Right cardiac atrium (tissue), 5 donors: ENCODE measurements at regions not wholly inside any gene's neighbourhood (a gene's known extent, or its start where the extent isn't known, plus 50 kb on each side); places are given as distances from the start of the nearest gene placed in this dataset.
"Not testable (repeated sequence)": the region's sequence is repeated elsewhere in the genome, so short reads cannot be mapped to it uniquely, and the experiment has no call there.

Experiments used
- ATAC-seq, 2 donors: fragments of 200-7000 bp; cut with Tn5 transposase; one replicate each; pipeline versions ENCODE4 v1.8.0 to v1.9.1; 2020; ENCODE audit warnings: moderate library complexity in 2 of 2, mild to moderate bottlenecking in 1 of 2
- DNase-seq, 3 donors: peaks; one replicate each; pipeline ENCODE4 v3.0.0-alpha.2; 2020
- H3K27ac ChIP-seq: one replicate; pipeline ENCODE4 v1.5.1; 2013; ENCODE audit warnings: mild to moderate bottlenecking, low read length, control low read depth, moderate library complexity
- H3K27me3 ChIP-seq: one replicate; pipeline ENCODE4 v1.6.1; 2013; ENCODE audit not compliant: control insufficient read depth, insufficient read depth
- H3K4me1 ChIP-seq: one replicate; pipeline ENCODE4 v1.6.1; 2013; ENCODE audit warnings: low read length; ENCODE audit not compliant: control insufficient read depth, insufficient read depth
- H3K4me3 ChIP-seq: one replicate; pipeline ENCODE4 v1.5.1; 2013; ENCODE audit warnings: low read length, control low read depth
- H3K9me3 ChIP-seq: one replicate; pipeline ENCODE4 v1.6.1; 2013; ENCODE audit warnings: low read length; ENCODE audit not compliant: control insufficient read depth
- WGBS: extraction: QIAGEN DNeasy Blood & Tissue Kit; methylation state at CpG from one replicate; pipeline ENCODE4 v1.1.7; 2013; 5-methylcytosine and 5-hydroxymethylcytosine counted together
- intact Hi-C, 4 donors: fragments of 100-400 bp; cut with DNase I; formaldehyde crosslinking; loops; one replicate each; pipeline versions ENCODE4 v1.11.0 to v1.14.0; 2022 to 2023
- donor health status: healthy with polysubstance abuse.
- donor health status: DM: no; HTN: yes; CAD: no.
- donor health status: DM: no; HTN: no; CAD: no.
- donor health status: DM: no; HTN: yes; CAD: no; lungs with severe emphysema.
- donor health status: DM: yes; HTN: yes; CAD: no.

DNA sequence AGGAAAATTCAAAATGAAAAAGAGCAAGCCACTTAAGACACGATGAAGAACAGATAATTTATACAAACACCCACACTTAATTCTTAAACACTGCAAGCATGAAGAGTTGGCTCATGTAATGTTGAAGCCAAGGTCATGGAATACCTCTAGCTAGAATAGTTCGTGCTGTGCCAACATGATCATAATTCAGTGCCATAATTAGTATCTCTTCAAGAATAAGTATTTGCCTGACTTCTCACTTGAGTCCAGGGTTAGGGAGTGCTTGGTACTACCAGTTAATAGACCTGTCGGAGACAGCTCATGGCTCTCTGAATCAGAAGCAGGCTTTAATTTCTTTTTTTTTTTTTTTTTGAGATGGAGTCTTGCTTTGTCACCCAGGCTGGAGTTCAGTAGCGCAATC is 206.3 kb downstream of the UNC5CL start:
- Histone ChIP-seq H3K9me3 (no peaks in the 10 kb centered on the region), H3K27me3 (peaks cover 2% of the 10 kb centered on the region), H3K4me1 (no peaks in the 10 kb centered on the region), H3K4me3 (no peak overlapping the region), H3K27ac (no peak overlapping the region)
- DNase-seq (no peak), ATAC-seq (no peak)
- intact Hi-C loops, result no loop called here
- 63% methylated on average over 4 of the region's 4 CpGs for WGBS

DNA sequence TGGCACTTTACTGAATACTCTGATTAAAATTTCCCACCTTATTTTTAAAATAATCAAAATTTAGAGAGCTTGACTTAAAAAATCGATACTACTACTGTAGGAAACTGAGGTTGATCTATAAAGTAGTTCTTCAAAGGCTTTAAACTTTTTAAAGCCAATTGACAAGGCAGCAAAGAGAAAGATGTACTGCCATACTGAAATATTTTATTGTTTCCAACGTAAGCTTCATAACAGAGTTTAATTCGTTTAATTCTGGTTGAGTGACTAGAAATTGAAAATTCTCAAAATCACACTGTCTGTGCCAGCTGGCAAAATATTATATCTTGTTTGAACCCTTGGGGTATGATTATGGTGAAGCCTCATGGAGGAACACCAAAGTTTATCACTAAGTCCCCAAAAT is 207.6 kb downstream of the UNC5CL start:
- Histone ChIP-seq H3K27me3 (peaks cover 2% of the 10 kb centered on the region), H3K27ac (no peak overlapping the region), H3K4me3 (no peak overlapping the region), H3K4me1 (no peaks in the 10 kb centered on the region), H3K9me3 (no peaks in the 10 kb centered on the region)
- ATAC-seq (no peak), DNase-seq (no peak)
- WGBS, result 67% methylated on average over 3 of the region's 3 CpGs
- intact Hi-C loops, result no loop called here

DNA sequence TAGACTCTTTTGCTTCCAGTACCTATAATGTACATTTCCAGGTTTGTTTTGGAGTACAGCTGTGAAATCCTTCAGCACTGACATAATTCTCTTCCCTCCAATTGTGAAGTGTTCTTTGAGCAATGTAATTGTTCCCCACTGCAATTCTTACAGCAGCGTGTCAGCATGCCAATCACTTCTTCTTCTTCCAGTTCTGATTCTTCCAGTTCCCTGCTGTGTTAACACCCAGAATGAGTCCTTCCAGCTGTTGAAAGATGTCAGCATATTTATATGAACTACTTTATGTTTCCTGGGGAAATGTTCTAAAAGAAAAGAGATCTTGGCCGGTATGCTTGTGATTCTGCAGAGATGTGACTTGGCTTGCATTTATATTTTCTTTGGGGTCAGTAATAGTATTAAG is 213.9 kb downstream of the UNC5CL start:
- Histone ChIP-seq H3K27me3 (peaks cover 2% of the 10 kb centered on the region), H3K9me3 (no peaks in the 10 kb centered on the region), H3K4me1 (no peaks in the 10 kb centered on the region), H3K4me3 (no peak overlapping the region), H3K27ac (no peak overlapping the region)
- DNase-seq (no peak), ATAC-seq (peak in 1 of 2 donors; percentile 38)
- intact Hi-C loops, result no loop called here
- 40% methylated on average over 2 of the region's 2 CpGs for whole genome bisulfite sequencing

DNA sequence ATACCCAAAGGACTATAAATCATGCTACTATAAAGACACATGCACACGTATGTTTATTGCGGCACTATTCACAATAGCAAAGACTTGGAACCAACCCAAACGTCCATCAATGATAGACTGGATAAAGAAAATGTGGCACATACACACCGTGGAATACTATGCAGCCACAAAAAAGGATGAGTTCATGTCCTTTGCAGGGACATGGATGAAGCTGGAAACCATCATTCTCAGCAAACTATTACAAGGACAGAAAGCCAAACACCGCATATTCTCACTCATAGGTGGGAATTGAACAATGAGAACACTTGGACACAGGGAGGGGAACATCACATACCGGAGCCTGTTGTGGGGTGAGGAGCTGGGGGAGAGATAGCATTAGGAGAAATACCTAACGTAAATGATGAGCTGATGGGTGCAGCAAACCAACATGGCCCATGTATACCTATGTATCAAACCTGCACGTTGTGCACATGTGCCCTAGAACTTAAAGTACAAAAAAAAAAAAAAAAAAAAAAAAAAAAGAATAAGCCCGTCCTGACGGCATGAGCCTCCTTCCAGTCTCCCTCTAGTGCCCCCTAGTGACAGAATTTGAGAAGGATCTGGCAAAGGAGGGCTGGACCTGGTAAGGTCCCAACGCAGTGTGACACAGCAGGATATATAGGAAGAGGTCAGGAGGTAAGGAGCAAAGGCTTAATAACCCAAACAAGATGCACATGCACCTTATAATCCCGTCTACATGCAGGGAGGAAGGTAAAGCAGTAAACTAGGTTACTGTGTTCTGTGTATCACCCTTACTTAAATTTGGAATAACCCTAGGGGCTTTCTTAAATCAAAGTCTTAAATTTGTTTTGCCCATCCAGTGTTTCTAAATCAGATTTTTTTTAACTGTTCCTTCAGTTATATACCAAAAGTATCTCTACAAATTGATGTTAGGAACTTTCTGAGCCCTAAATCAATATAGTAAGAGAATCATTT is 214.8 kb downstream of the UNC5CL start:
- H3K27me3 ChIP-seq, H3K4me1 ChIP-seq, H3K27ac ChIP-seq, H3K4me3 ChIP-seq, H3K9me3 ChIP-seq, intact Hi-C loops: not testable (repeated sequence)
- DNase-seq (peak in 1 of 3 donors; percentile 47), ATAC-seq (peak; percentile 61 to 62)
- 46% methylated on average over 12 of the region's 12 CpGs for WGBS

DNA sequence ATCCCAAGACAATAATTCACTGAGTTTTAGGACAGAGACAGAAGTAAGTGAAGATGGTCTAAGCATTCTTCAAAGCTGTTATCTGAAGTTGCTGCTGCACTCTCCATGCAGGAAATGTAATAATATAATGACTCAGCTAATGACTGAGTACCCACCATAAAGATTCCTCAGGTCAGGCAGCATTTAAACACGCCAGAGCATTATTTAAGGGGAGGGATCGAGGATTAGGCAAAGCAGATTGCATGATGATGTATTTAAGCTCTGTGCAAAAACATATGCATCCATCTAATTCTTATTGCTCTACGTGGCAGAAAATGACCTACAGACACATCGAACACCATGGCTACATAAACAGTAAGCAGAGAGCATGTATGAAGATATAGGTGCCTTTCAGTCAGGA is 216.4 kb downstream of the UNC5CL start:
- H3K27ac ChIP-seq, result no peak overlapping the region
- intact Hi-C loops, result no loop called here
- no peaks in the 10 kb centered on the region for H3K27me3 ChIP-seq
- no peaks in the 10 kb centered on the region for H3K4me1 ChIP-seq
- ATAC-seq (no peak), DNase-seq (no peak)
- no peak overlapping the region for H3K4me3 ChIP-seq
- H3K9me3 ChIP-seq, result no peaks in the 10 kb centered on the region
- whole genome bisulfite sequencing, result 74% methylated on average over 4 of the region's 4 CpGs

DNA sequence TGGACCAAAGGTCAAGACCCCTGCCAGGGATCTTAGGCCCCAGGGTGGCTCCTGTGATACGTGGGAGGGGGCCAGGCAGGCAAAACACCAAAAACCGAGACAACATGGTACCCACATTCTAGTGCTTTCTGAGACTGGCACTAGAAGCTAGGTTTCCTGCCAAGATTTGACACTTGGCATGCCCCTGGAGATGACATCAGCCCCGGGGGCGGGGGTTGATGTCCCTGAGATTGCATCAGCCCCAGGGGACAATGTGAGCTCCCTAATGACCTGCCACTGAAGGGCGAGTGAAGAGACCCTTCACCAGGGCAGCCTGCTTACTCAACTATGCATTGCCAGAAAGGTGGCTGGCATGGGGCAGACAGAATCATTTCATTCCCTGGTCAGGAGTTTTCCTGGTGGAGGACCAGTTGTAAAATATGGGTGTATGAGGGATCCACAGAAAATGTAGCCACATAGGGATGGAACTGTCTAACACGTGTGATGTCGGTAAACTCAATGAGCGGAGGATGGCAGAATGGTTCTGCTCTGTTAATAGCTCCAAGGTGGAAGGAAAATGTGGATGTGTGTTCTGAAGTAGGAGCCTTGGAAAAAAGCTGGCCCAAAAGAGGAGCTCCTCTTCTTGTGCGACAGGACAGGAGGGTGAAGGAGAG is 219.7 kb downstream of the UNC5CL start:
- H3K4me1 ChIP-seq, result no peaks in the 10 kb centered on the region
- no peaks in the 10 kb centered on the region for H3K9me3 ChIP-seq
- DNase-seq (peak in 1 of 3 donors; percentile 34), ATAC-seq (no peak)
- whole genome bisulfite sequencing, result 78% methylated on average over 9 of the region's 9 CpGs
- no peak overlapping the region for H3K4me3 ChIP-seq
- no peaks in the 10 kb centered on the region for H3K27me3 ChIP-seq
- H3K27ac ChIP-seq, result no peak overlapping the region
- intact Hi-C loops, result no loop called here

DNA sequence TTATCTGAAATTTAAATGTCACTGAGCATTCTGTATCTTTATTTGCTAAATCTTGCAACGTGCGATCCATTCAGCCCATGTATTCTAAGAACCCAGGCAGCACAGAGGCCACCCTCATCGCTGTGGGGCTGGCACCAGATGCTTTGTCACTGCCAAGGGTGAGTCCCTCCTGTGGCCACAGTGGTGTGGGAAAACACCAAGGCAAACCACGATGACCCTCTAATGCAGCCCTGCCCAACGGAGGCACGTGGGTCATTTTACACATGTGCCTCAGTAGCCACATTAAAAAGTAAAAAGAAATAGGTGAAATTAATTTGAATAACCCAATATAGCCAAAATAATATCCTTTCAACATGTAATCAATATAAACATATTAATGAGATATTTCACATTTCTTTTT is 221.7 kb downstream of the UNC5CL start:
- H3K4me1 ChIP-seq, result no peaks in the 10 kb centered on the region
- ATAC-seq (no peak), DNase-seq (no peak)
- 89% methylated on average over 6 of the region's 6 CpGs for WGBS
- H3K27ac ChIP-seq, result no peak overlapping the region
- no peaks in the 10 kb centered on the region for H3K9me3 ChIP-seq
- no peaks in the 10 kb centered on the region for H3K27me3 ChIP-seq
- intact Hi-C loops, result no loop called here
- H3K4me3 ChIP-seq, result no peak overlapping the region

DNA sequence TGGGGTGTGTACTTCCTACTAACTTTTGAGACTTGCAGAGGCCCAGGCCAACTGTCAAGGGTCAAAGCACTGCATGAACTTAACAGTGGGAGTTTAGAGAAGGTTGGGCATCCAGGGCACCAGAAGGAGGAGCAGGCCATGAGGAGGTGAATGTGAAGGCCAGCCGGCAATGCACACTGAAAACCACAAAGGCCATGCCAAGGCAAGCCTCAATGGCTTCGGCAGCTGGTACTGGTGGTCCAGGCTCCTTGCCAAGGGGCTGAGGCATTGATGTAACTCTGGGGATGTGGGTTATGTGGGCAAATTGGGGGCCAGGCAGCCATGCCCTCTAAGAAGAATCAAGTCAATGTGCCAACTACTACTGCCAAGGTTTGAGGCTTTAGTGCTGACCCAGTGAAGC is 222.4 kb downstream of the UNC5CL start:
- Histone ChIP-seq H3K27ac (no peak overlapping the region), H3K4me3 (no peak overlapping the region), H3K4me1 (no peaks in the 10 kb centered on the region), H3K27me3 (no peaks in the 10 kb centered on the region), H3K9me3 (no peaks in the 10 kb centered on the region)
- ATAC-seq (no peak), DNase-seq (no peak)
- intact Hi-C loops, result no loop called here
- 95% methylated on average over 2 of the region's 2 CpGs for WGBS

DNA sequence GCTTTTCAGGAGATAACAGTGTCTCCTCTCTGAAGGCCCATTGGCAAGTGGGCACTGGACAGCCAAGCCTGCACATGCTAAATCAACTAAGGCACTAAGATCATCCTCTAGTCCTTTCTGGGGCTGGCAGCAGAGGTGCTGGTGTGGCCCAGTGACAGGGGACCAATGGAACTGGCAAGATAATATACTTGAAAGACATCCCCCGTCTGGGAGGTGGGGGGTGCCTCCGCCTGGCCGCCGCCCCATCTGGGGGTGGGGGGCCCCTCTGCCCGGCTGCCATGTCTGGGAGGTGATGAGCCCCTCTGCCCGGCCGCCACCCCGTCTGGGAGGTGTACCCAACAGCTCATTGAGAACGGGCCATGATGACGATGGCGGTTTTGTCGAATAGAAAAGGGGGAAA is 223.3 kb downstream of the UNC5CL start:
- no peak overlapping the region for H3K4me3 ChIP-seq
- H3K27me3 ChIP-seq, result no peaks in the 10 kb centered on the region
- H3K9me3 ChIP-seq, result no peaks in the 10 kb centered on the region
- no peak overlapping the region for H3K27ac ChIP-seq
- no peaks in the 10 kb centered on the region for H3K4me1 ChIP-seq
- WGBS, result 92% methylated on average over 12 of the region's 12 CpGs
- peak in 1 of 3 donors; percentile 44 for DNase-seq
- intact Hi-C loops, result no loop called here
- peak in 1 of 2 donors; percentile 25 for ATAC-seq

DNA sequence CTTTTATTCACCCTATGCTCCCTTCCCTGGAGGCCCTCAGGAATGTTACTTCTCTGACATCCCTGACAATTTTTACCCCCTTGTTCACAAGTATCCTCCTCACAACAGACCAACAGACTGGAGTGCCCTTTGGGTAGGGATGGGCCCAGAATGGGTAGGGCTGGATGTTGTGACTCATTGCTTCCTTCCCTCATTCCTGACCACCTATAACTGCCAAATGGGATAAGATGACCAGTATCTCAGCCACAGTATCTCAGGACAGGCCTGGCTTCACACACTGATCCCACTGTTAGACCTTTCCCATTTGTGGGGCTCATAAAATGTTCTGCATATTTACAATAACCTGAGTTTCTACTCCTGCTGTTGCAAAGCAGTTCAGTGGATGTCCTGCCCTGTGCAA is 223.0 kb upstream of the LRFN2 start:
- intact Hi-C loops, result no loop called here
- no peaks in the 10 kb centered on the region for H3K4me1 ChIP-seq
- ATAC-seq (no peak), DNase-seq (no peak)
- no peak overlapping the region for H3K27ac ChIP-seq
- no peaks in the 10 kb centered on the region for H3K27me3 ChIP-seq
- no peaks in the 10 kb centered on the region for H3K9me3 ChIP-seq
- no peak overlapping the region for H3K4me3 ChIP-seq

DNA sequence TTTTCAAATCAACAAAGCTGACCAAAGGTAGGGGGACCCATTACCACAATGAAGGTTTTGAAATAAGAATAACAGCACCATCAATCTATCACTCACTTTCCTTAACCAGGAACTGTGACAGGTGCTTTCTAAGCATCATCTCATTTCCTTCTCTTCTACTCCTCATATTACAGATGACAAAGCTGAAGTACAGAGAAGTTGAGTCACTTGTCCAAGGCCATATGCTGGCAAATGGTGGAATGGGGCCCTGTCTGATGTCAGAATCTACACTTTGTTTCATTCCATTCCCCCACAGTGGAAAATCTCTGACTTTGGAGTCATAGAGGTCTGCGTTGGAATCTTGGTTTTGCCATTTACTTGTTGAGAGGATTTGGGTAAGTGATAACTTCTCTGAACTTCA is 222.5 kb upstream of the LRFN2 start:
- DNase-seq (no peak), ATAC-seq (no peak)
- no peak overlapping the region for H3K4me3 ChIP-seq
- WGBS, result 92% methylated on average over 1 of the region's 1 CpG
- H3K27me3 ChIP-seq, result no peaks in the 10 kb centered on the region
- H3K4me1 ChIP-seq, result no peaks in the 10 kb centered on the region
- H3K27ac ChIP-seq, result no peak overlapping the region
- intact Hi-C loops, result no loop called here
- no peaks in the 10 kb centered on the region for H3K9me3 ChIP-seq
